GM21515 (cell line): ENCODE measurements at regions not wholly inside any gene's neighbourhood (a gene's known extent, or its start where the extent isn't known, plus 50 kb on each side); places are given as distances from the start of the nearest gene placed in this dataset.
"Not testable (repeated sequence)": the region's sequence is repeated elsewhere in the genome, so short reads cannot be mapped to it uniquely, and the experiment has no call there.

ENCODE experiments used
- ATAC-seq: cut with Tn5 transposase; IDR thresholded peaks from one replicate; pipeline ENCODE4 v1.9.1; 2021; ENCODE audit not compliant: unreplicated experiment

- not testable (repeated sequence) for ATAC-seq
These were observed 150.6 kb upstream of the ANKRD20A1 start for GRCh38 chr9:67708109-67708508.

- ATAC-seq: not testable (repeated sequence)
These were observed 147.3 kb upstream of the ANKRD20A1 start for GRCh38 chr9:67711429-67711828.

- not testable (repeated sequence) for ATAC-seq
These were observed 146.8 kb upstream of the ANKRD20A1 start for GRCh38 chr9:67711931-67712330.

GRCh38 chr9:67712956-67713355 lies 145.8 kb upstream of the ANKRD20A1 start:
- not testable (repeated sequence) for ATAC-seq

GRCh38 chr9:67717830-67718388 lies 140.8 kb upstream of the ANKRD20A1 start:
- ATAC-seq: not testable (repeated sequence)

- ATAC-seq: not testable (repeated sequence)
These were observed 138.2 kb upstream of the ANKRD20A1 start for GRCh38 chr9:67720491-67720890.

GRCh38 chr9:67722460-67723090 lies 136.2 kb upstream of the ANKRD20A1 start:
- ATAC-seq: peak; percentile 86

GRCh38 chr9:67723185-67723584 lies 135.5 kb upstream of the ANKRD20A1 start:
- ATAC-seq: not testable (repeated sequence)

GRCh38 chr9:67724885-67725284 lies 133.8 kb upstream of the ANKRD20A1 start:
- ATAC-seq: not testable (repeated sequence)

- peak; percentile 65 for ATAC-seq
These were observed 132.3 kb upstream of the ANKRD20A1 start for GRCh38 chr9:67726213-67726988.

- ATAC-seq: not testable (repeated sequence)
These were observed 95.6 kb upstream of the ANKRD20A1 start for GRCh38 chr9:67763133-67763532.

GRCh38 chr9:67771807-67772206 lies 86.9 kb upstream of the ANKRD20A1 start:
- not testable (repeated sequence) for ATAC-seq

- ATAC-seq: not testable (repeated sequence)
These were observed 58.6 kb upstream of the ANKRD20A1 start for GRCh38 chr9:67800170-67800569.
